HEK293T (cell line): ENCODE measurements at regions not wholly inside any gene's neighbourhood (a gene's known extent, or its start where the extent isn't known, plus 50 kb on each side); places are given as distances from the start of the nearest gene placed in this dataset.

Source experiments
- ARNT ChIP-seq: fragments of 450-650 bp; IDR thresholded peaks from 2 replicates; pipeline ENCODE4 v1.6.1; 2017; ENCODE audit warnings: mild to moderate bottlenecking
- BHLHE40 ChIP-seq: fragments of 450-650 bp; IDR thresholded peaks from 2 replicates; pipeline ENCODE4 v1.6.1; 2016; ENCODE audit warnings: mild to moderate bottlenecking, moderate library complexity, borderline replicate concordance
- ELF4 ChIP-seq: fragments of 450-650 bp; IDR thresholded peaks from 2 replicates; pipeline ENCODE4 v1.6.1; 2017; ENCODE audit warnings: antibody characterized with exemption
- NFRKB ChIP-seq: fragments of 450-650 bp; IDR thresholded peaks from 2 replicates; pipeline ENCODE4 v1.6.1; 2016; ENCODE audit warnings: mild to moderate bottlenecking, moderate library complexity
- TARDBP ChIP-seq: fragments of 450-650 bp; IDR thresholded peaks from 2 replicates; pipeline ENCODE4 v1.6.1; 2016
- ZNF384 ChIP-seq: fragments of 450-650 bp; IDR thresholded peaks from 2 replicates; pipeline ENCODE4 v1.6.1; 2016

DNA sequence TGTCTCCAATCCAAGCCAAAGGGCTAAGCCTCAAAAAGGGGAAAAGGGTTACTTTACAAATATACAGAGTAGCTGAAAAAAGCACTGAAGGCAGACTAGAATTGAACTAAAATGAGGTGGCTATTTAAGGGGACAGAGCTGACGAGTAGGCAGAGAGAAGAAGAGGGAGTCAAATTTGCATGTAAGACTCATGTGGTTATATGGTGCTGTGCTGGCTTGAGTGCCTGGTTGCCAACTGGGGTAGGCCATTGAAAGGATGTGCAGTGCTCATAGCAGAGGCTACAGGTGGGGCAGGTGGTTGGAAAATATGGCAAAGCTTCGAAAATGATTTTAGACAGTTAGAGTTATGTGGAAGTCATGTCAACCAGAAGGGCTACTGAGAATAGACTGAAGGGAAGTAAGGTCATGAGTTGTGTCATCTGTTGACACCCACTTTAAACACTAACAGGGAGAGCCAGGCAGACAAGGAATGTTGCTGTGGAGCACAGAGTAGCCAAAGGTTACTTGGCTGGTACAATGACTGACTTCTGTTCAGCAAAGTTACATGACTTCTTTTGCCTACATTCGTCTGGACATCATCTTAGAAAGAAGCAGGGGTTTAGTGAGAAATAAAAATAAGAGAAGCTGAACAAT, 1210.4 kb downstream of the ADGRL3 start:
- TF ChIP-seq ARNT (no peak), ZNF384 (no peak), TARDBP (no peak), ELF4 (no peak), BHLHE40 (no peak), NFRKB (no peak)
